ENCODE measurements at regions not wholly inside any gene's neighbourhood (a gene's known extent, or its start where the extent isn't known, plus 50 kb on each side); places are given as distances from the start of the nearest gene placed in this dataset.

DNA sequence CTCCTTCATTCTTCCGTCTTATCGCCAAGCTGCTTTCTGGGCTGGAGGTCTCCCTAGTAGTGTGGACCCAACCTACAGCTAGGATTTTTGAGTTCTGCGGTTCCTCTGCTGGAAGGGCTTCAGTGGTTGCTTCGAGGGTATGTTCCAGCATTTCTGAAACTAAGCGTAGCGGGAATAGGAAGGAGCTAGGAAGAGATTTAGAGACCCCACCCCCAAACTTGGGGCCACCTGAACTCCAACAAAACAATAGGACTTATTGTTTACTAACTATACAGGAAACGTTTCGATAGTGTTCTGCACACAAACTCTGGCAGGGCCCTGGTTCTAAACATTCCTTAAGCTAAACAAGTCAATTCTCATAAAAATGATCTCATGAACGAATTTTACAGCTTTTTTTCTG, 346.7 kb downstream of the PLK2 start:
- TF ChIP-seq GATA2 (IDR thresholded peaks at IDR 0.05; ENCODE audit: low read depth, low read length) (no peak), GATA3 (IDR thresholded peaks at IDR 0.05; ENCODE audit: low read depth, low read length) (no peak)
